Esophagus muscularis mucosa (tissue), 4 donors: ENCODE measurements at regions not wholly inside any gene's neighbourhood (a gene's known extent, or its start where the extent isn't known, plus 50 kb on each side); places are given as distances from the start of the nearest gene placed in this dataset.

Source experiments
- DNase-seq: peaks from one replicate; pipeline ENCODE4 v3.0.0-alpha.2; 2017; ENCODE audit errors: extremely low spot score
- H3K27ac ChIP-seq, 4 donors: fragments of 200-600 bp; sonication (generic); replicated peaks in 1 of 4; 1 replicate in 3 of 4; 2 replicates in 1 of 4; pipeline ENCODE4 v1.5.1; 2016 to 2019; ENCODE audit warnings: mild to moderate bottlenecking in 1 of 4
- H3K27me3 ChIP-seq, 4 donors: fragments of 200-600 bp; sonication (generic); one replicate each; pipeline versions ENCODE4 v1.5.1 to v1.6.0; 2016 to 2019
- H3K36me3 ChIP-seq, 4 donors: fragments of 200-600 bp; sonication (generic); one replicate each; pipeline ENCODE4 v1.5.1; 2016 to 2019
- H3K4me1 ChIP-seq, 4 donors: fragments of 200-600 bp; sonication (generic); one replicate each; pipeline ENCODE4 v1.5.1; 2016 to 2019
- H3K4me3 ChIP-seq, 4 donors: fragments of 200-600 bp; sonication (generic); 1 replicate in 2 of 4; 2 replicates in 2 of 4; pipeline ENCODE4 v1.5.1; 2016 to 2019; ENCODE audit warnings: mild to moderate bottlenecking in 4 of 4, moderate library complexity in 1 of 4
- H3K9me3 ChIP-seq, 4 donors: fragments of 200-600 bp; sonication (generic); 1 replicate in 3 of 4; 2 replicates in 1 of 4; pipeline ENCODE4 v1.5.1; 2016 to 2019
- CTCF ChIP-seq, 3 experiments: fragments of 200-600 bp in 2 of 3; fragments of 450-650 bp in 1 of 3; sonication (generic) in 2 of 3; IDR thresholded peaks; one replicate each; pipeline ENCODE4 v1.5.1; 2017 to 2019; ENCODE audit warnings: antibody characterized with exemption in 3 of 3, mild to moderate bottlenecking in 2 of 3, moderate library complexity in 1 of 3
- EP300 ChIP-seq: sonication (generic); formaldehyde crosslinking; IDR thresholded peaks from one replicate; pipeline ENCODE4 v1.6.1; 2017; ENCODE audit warnings: antibody characterized with exemption
- POLR2A ChIP-seq: fragments of 450-650 bp; IDR thresholded peaks from one replicate; pipeline ENCODE4 v1.6.1; 2017; ENCODE audit warnings: antibody characterized with exemption, moderate library complexity, mild to moderate bottlenecking, low read depth
- POLR2AphosphoS5 ChIP-seq, 2 donors: sonication (generic); formaldehyde crosslinking; IDR thresholded peaks; one replicate each; pipeline ENCODE4 v1.6.1; 2017; ENCODE audit warnings: antibody characterized with exemption in 2 of 2
- WGBS: methylation state at CpG from one replicate; pipeline ENCODE4 v1.1.5; 2018; 5-methylcytosine and 5-hydroxymethylcytosine counted together
- intact Hi-C: fragments of 100-400 bp; cut with DNase I; formaldehyde crosslinking; loops from one replicate; pipeline ENCODE4 v1.15.1; 2023

- no peak overlapping the region for H3K27ac ChIP-seq
- 76% methylated on average over 4 of the region's 4 CpGs for WGBS
- no peaks in the 10 kb centered on the region for H3K36me3 ChIP-seq
- H3K9me3 ChIP-seq, result no peaks in the 10 kb centered on the region
- intact Hi-C loops, result no loop called here
- H3K4me3 ChIP-seq, result no peak overlapping the region
- no peaks in the 10 kb centered on the region for H3K27me3 ChIP-seq
- TF ChIP-seq EP300 (no peak), POLR2A (no peak), POLR2AphosphoS5 (IDR thresholded peaks at IDR 0.05) (no peak), CTCF (IDR thresholded peaks at IDR 0.05) (no peak)
- DNase-seq, result no peak
- peaks cover 0 to 2% (median under 1%) of the 10 kb centered on the region in 4 donors for H3K4me1 ChIP-seq
Measured at GRCh38 chr1:218817071-218817470, 356.6 kb upstream of the LYPLAL1 start.

GRCh38 chr1:218817691-218818465, 355.8 kb upstream of the LYPLAL1 start:
- H3K27ac ChIP-seq, result no peak overlapping the region
- DNase-seq, result no peak
- H3K27me3 ChIP-seq, result no peaks in the 10 kb centered on the region
- no peaks in the 10 kb centered on the region for H3K36me3 ChIP-seq
- no peak overlapping the region for H3K4me3 ChIP-seq
- intact Hi-C loops, result no loop called here
- WGBS, result 68% methylated on average over 8 of the region's 8 CpGs
- no peaks in the 10 kb centered on the region for H3K9me3 ChIP-seq
- no peaks in the 10 kb centered on the region for H3K4me1 ChIP-seq
- no peak for TF ChIP-seq POLR2A
- no peak for TF ChIP-seq EP300
- TF ChIP-seq POLR2AphosphoS5 (IDR thresholded peaks at IDR 0.05), result no peak
- TF ChIP-seq CTCF (IDR thresholded peaks at IDR 0.05), result no peak

GRCh38 chr1:218823291-218823900, 350.3 kb upstream of the LYPLAL1 start:
- H3K27ac ChIP-seq, result no peak overlapping the region

GRCh38 chr1:218827486-218827885, 346.2 kb upstream of the LYPLAL1 start:
- no peaks in the 10 kb centered on the region for H3K36me3 ChIP-seq
- H3K27me3 ChIP-seq, result no peaks in the 10 kb centered on the region
- peaks cover 0 to 20% (median 7%) of the 10 kb centered on the region in 4 donors for H3K4me1 ChIP-seq
- no peaks in the 10 kb centered on the region for H3K9me3 ChIP-seq
- intact Hi-C loops, result no loop called here
- H3K27ac ChIP-seq, result no peak overlapping the region
- DNase-seq, result no peak
- TF ChIP-seq POLR2AphosphoS5 (IDR thresholded peaks at IDR 0.05) (no peak), CTCF (IDR thresholded peaks at IDR 0.05) (no peak)
- H3K4me3 ChIP-seq, result no peak overlapping the region

More at GRCh38 chr1:218823291-218823900, 350.3 kb upstream of the LYPLAL1 start:
- H3K36me3 ChIP-seq, result no peaks in the 10 kb centered on the region
- intact Hi-C loops, result no loop called here
- no peaks in the 10 kb centered on the region for H3K9me3 ChIP-seq
- no peaks in the 10 kb centered on the region for H3K27me3 ChIP-seq
- 66% methylated on average over 4 of the region's 4 CpGs for WGBS
- peaks cover 0 to 9% (median 2%) of the 10 kb centered on the region in 4 donors for H3K4me1 ChIP-seq
- no peak for DNase-seq
- TF ChIP-seq POLR2AphosphoS5 (IDR thresholded peaks at IDR 0.05) (peak in 1 of 2 donors; percentile 21), EP300 (no peak), CTCF (IDR thresholded peaks at IDR 0.05) (no peak), POLR2A (no peak)
- no peak overlapping the region for H3K4me3 ChIP-seq
